Peyer's patch (tissue), 4 donors: ENCODE measurements at regions not wholly inside any gene's neighbourhood (a gene's known extent, or its start where the extent isn't known, plus 50 kb on each side); places are given as distances from the start of the nearest gene placed in this dataset.
"Not testable (repeated sequence)": the region's sequence is repeated elsewhere in the genome, so short reads cannot be mapped to it uniquely, and the experiment has no call there.

Experiments used
- DNase-seq, 3 donors: peaks; one replicate each; pipeline ENCODE4 v3.0.0-alpha.2; 2017 to 2019
- H3K27ac ChIP-seq, 4 donors: fragments of 200-600 bp; sonication (generic); one replicate each; pipeline ENCODE4 v1.5.1; 2016 to 2019
- H3K27me3 ChIP-seq, 2 donors: fragments of 200-600 bp; sonication (generic); one replicate each; pipeline ENCODE4 v1.5.1; 2019
- H3K36me3 ChIP-seq, 3 donors: fragments of 200-600 bp; sonication (generic); one replicate each; pipeline ENCODE4 v1.5.1; 2016 to 2019
- H3K4me1 ChIP-seq, 4 donors: fragments of 200-600 bp; sonication (generic); one replicate each; pipeline ENCODE4 v1.5.1; 2016 to 2019
- H3K4me3 ChIP-seq, 4 donors: fragments of 200-600 bp; sonication (generic); 1 replicate in 3 of 4; 2 replicates in 1 of 4; pipeline ENCODE4 v1.5.1; 2016 to 2019; ENCODE audit warnings: mild to moderate bottlenecking in 1 of 4
- H3K9me3 ChIP-seq, 4 donors: fragments of 200-600 bp; sonication (generic); one replicate each; pipeline ENCODE4 v1.5.1; 2016 to 2019; ENCODE audit warnings: mild to moderate bottlenecking in 1 of 4
- CTCF ChIP-seq, 6 experiments: fragments of 450-650 bp in 4 of 6; fragments of 200-600 bp in 2 of 6; sonication (generic) in 1 of 6; IDR thresholded peaks; one replicate each; pipeline ENCODE4 v1.5.1; 2017 to 2019; ENCODE audit warnings: antibody characterized with exemption in 6 of 6, mild to moderate bottlenecking in 3 of 6, moderate library complexity in 1 of 6
- POLR2A ChIP-seq, 2 donors: fragments of 450-650 bp; IDR thresholded peaks; one replicate each; pipeline ENCODE4 v1.5.1; 2017; ENCODE audit warnings: antibody characterized with exemption in 2 of 2, mild to moderate bottlenecking in 2 of 2, moderate library complexity in 2 of 2

- H3K27me3 ChIP-seq = no peaks in the 10 kb centered on the region
- H3K9me3 ChIP-seq = no peaks in the 10 kb centered on the region
- no peak overlapping the region for H3K27ac ChIP-seq
- TF ChIP-seq POLR2A (IDR thresholded peaks at IDR 0.05) (no peak), CTCF (IDR thresholded peaks at IDR 0.05) (no peak)
- H3K36me3 ChIP-seq = no peaks in the 10 kb centered on the region
- H3K4me1 ChIP-seq = peaks cover 0 to 6% (median 3%) of the 10 kb centered on the region in 4 donors
- DNase-seq = no peak
- no peak overlapping the region for H3K4me3 ChIP-seq
Observed at GRCh38 chr13:50426927-50427326, 411.7 kb downstream of the KCNRG start.

- not testable (repeated sequence) for DNase-seq, H3K4me3 ChIP-seq, H3K36me3 ChIP-seq, H3K9me3 ChIP-seq, H3K27ac ChIP-seq, H3K4me1 ChIP-seq, H3K27me3 ChIP-seq
Observed at GRCh38 chr13:50427511-50427910, 412.3 kb downstream of the KCNRG start.

GRCh38 chr13:50428183-50428877, 413.1 kb downstream of the KCNRG start:
- TF ChIP-seq CTCF (IDR thresholded peaks at IDR 0.05) = no peak
- TF ChIP-seq POLR2A (IDR thresholded peaks at IDR 0.05) = no peak
- no peaks in the 10 kb centered on the region for H3K9me3 ChIP-seq
- H3K4me1 ChIP-seq = peaks cover 0 to 6% (median 0%) of the 10 kb centered on the region in 4 donors
- no peak overlapping the region for H3K27ac ChIP-seq
- no peak overlapping the region for H3K4me3 ChIP-seq
- no peaks in the 10 kb centered on the region for H3K27me3 ChIP-seq
- H3K36me3 ChIP-seq = no peaks in the 10 kb centered on the region
- DNase-seq = no peak

GRCh38 chr13:50435011-50435410, 408.5 kb downstream of the DLEU7 start:
- no peaks in the 10 kb centered on the region for H3K36me3 ChIP-seq
- DNase-seq = no peak
- no peak for TF ChIP-seq CTCF (IDR thresholded peaks at IDR 0.05)
- no peak for TF ChIP-seq POLR2A (IDR thresholded peaks at IDR 0.05)
- H3K27ac ChIP-seq = no peak overlapping the region
- no peaks in the 10 kb centered on the region for H3K9me3 ChIP-seq
- no peaks in the 10 kb centered on the region for H3K4me1 ChIP-seq
- no peaks in the 10 kb centered on the region for H3K27me3 ChIP-seq
- no peak overlapping the region for H3K4me3 ChIP-seq

GRCh38 chr13:50437252-50437651, 406.2 kb downstream of the DLEU7 start:
- no peaks in the 10 kb centered on the region for H3K27me3 ChIP-seq
- H3K9me3 ChIP-seq = no peaks in the 10 kb centered on the region
- no peaks in the 10 kb centered on the region for H3K4me1 ChIP-seq
- H3K27ac ChIP-seq = no peak overlapping the region
- H3K36me3 ChIP-seq = no peaks in the 10 kb centered on the region
- TF ChIP-seq CTCF (IDR thresholded peaks at IDR 0.05) (no peak), POLR2A (IDR thresholded peaks at IDR 0.05) (no peak)
- H3K4me3 ChIP-seq = no peak overlapping the region
- DNase-seq = no peak

- H3K27ac ChIP-seq = no peak overlapping the region
- no peaks in the 10 kb centered on the region for H3K9me3 ChIP-seq
- H3K36me3 ChIP-seq = no peaks in the 10 kb centered on the region
- H3K4me1 ChIP-seq = no peaks in the 10 kb centered on the region
- TF ChIP-seq CTCF (IDR thresholded peaks at IDR 0.05) = no peak
- TF ChIP-seq POLR2A (IDR thresholded peaks at IDR 0.05) = no peak
- H3K4me3 ChIP-seq = no peak overlapping the region
- no peaks in the 10 kb centered on the region for H3K27me3 ChIP-seq
- DNase-seq = no peak
Observed at GRCh38 chr13:50438351-50438750, 405.1 kb downstream of the DLEU7 start.
